Left lung (tissue), 4 donors: ENCODE measurements at regions not wholly inside any gene's neighbourhood (a gene's known extent, or its start where the extent isn't known, plus 50 kb on each side); places are given as distances from the start of the nearest gene placed in this dataset.

Experiments
- ATAC-seq: fragments of 200-7000 bp; cut with Tn5 transposase; one replicate; pipeline ENCODE4 v1.9.1; 2020; ENCODE audit warnings: moderate library complexity
- DNase-seq, 4 donors: peaks; one replicate each; pipeline ENCODE4 v3.0.0-alpha.2; 2013 to 2020
- H3K27ac ChIP-seq, 2 donors: fragments of 200-600 bp; sonication (generic) in 1 of 2; one replicate each; pipeline versions ENCODE4 v1.5.0 to v1.8.0; 2020 to 2021
- H3K27me3 ChIP-seq, 2 donors: fragments of 200-600 bp; sonication (generic) in 1 of 2; one replicate each; pipeline versions ENCODE4 v1.5.0 to v1.8.0; 2020 to 2021
- H3K36me3 ChIP-seq, 2 donors: fragments of 200-600 bp; sonication (generic) in 1 of 2; one replicate each; pipeline versions ENCODE4 v1.5.0 to v1.8.0; 2020 to 2021
- H3K4me1 ChIP-seq, 2 donors: fragments of 200-600 bp; one replicate each; pipeline ENCODE4 v1.8.0; 2021
- H3K4me3 ChIP-seq, 2 donors: fragments of 200-600 bp; sonication (generic) in 1 of 2; one replicate each; pipeline versions ENCODE4 v1.5.0 to v1.8.0; 2020 to 2021; ENCODE audit warnings: mild to moderate bottlenecking in 1 of 2
- H3K9me3 ChIP-seq, 2 donors: fragments of 200-600 bp; sonication (generic) in 1 of 2; one replicate each; pipeline versions ENCODE4 v1.5.0 to v1.8.0; 2020 to 2021
- intact Hi-C, 2 donors: fragments of 100-400 bp; cut with DNase I; formaldehyde crosslinking; loops; one replicate each; pipeline versions ENCODE4 v1.11.2 to v1.14.2; 2022
- TF ChIP-seq, protein P1 (sequence below), 2 donors: fragments of 200-600 bp; sonication (generic) in 1 of 2; IDR thresholded peaks; one replicate each; pipeline versions ENCODE4 v1.5.0 to v1.8.0; 2021; ENCODE audit warnings: antibody characterized with exemption in 2 of 2
- donor health status: DM: no; HTN: yes; CAD: no.
- donor health status: DM: no; HTN: no; CAD: no.

DNA sequence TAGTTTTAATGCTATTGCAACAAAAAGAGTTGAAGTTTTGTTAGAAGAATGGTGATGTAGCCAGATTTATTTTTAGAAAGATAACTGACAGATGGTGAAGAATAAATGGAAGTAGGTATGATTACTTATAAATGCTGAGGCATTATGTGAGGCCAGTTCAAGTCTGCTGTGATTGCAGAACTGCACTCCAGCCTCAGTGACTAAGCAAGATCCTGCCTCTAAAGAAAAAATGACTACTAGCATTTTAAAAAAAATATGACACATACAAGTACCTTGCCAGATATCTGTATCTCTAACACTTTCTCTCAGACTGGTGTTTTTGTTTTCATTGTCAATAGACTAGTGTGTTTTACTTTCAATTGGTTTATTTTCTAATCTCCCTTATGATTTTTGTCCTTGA is 1242.4 kb upstream of the ADGRL4 start:
- Histone ChIP-seq H3K36me3 (no peaks in the 10 kb centered on the region), H3K4me1 (no peaks in the 10 kb centered on the region), H3K9me3 (peaks cover 0 to 18% of the 10 kb centered on the region in 2 donors), H3K4me3 (no peak overlapping the region), H3K27me3 (no peaks in the 10 kb centered on the region), H3K27ac (no peak overlapping the region)
- ATAC-seq (no peak), DNase-seq (no peak)
- TF ChIP-seq, protein P1, sequence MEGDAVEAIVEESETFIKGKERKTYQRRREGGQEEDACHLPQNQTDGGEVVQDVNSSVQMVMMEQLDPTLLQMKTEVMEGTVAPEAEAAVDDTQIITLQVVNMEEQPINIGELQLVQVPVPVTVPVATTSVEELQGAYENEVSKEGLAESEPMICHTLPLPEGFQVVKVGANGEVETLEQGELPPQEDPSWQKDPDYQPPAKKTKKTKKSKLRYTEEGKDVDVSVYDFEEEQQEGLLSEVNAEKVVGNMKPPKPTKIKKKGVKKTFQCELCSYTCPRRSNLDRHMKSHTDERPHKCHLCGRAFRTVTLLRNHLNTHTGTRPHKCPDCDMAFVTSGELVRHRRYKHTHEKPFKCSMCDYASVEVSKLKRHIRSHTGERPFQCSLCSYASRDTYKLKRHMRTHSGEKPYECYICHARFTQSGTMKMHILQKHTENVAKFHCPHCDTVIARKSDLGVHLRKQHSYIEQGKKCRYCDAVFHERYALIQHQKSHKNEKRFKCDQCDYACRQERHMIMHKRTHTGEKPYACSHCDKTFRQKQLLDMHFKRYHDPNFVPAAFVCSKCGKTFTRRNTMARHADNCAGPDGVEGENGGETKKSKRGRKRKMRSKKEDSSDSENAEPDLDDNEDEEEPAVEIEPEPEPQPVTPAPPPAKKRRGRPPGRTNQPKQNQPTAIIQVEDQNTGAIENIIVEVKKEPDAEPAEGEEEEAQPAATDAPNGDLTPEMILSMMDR (IDR thresholded peaks at IDR 0.05) = no peak
- intact Hi-C loops = no loop called here

DNA sequence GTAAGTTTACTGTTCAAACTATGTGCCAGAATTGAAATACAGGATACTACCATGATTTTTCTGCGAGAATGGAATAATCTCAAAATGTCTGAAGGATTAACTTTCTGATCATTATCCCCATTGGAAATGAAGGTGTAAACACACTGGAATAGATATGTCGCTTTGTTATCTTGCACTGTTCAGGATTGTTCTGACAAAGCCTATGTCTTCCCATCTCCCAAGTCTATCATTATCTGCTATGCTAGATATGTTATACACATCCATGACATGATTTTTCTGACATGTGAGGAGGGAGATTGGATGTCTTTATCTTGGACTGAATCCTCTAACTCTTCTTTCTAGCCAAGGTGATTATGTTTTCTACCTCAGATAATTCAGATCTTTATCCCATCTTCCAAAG is 1239.3 kb upstream of the ADGRL4 start:
- H3K27ac ChIP-seq = no peak overlapping the region
- DNase-seq = no peak
- H3K36me3 ChIP-seq = no peaks in the 10 kb centered on the region
- no peaks in the 10 kb centered on the region for H3K4me1 ChIP-seq
- ATAC-seq = no peak
- no peaks in the 10 kb centered on the region for H3K27me3 ChIP-seq
- H3K9me3 ChIP-seq = peaks cover 0 to 19% of the 10 kb centered on the region in 2 donors
- TF ChIP-seq, protein P1 (IDR thresholded peaks at IDR 0.05) = no peak
- intact Hi-C loops = no loop called here
- H3K4me3 ChIP-seq = no peak overlapping the region

DNA sequence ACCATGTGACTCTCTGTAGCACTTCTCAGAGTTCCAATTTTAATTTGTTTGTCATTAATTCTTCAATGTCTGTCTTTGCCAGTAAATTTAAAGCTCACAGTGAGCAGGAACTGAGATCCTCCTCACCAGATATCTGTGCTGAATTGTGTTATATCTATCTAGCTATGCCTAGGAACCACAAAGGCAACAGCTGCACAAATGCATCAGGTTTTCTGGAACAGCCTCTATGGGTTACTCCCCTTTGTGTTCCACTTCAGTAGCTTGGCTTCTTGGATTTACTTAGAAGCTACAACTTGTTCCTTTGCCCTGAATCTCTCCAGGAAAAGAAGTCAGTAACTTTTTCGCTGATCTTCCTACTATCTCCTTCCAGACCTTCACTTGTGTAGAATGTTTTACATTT is 1237.8 kb upstream of the ADGRL4 start:
- ATAC-seq (no peak), DNase-seq (no peak)
- Histone ChIP-seq H3K36me3 (no peaks in the 10 kb centered on the region), H3K4me1 (no peaks in the 10 kb centered on the region), H3K27ac (no peak overlapping the region), H3K4me3 (no peak overlapping the region), H3K9me3 (peaks cover 0 to 5% of the 10 kb centered on the region in 2 donors), H3K27me3 (no peaks in the 10 kb centered on the region)
- intact Hi-C loops = no loop called here
- TF ChIP-seq, protein P1 (IDR thresholded peaks at IDR 0.05) = no peak

DNA sequence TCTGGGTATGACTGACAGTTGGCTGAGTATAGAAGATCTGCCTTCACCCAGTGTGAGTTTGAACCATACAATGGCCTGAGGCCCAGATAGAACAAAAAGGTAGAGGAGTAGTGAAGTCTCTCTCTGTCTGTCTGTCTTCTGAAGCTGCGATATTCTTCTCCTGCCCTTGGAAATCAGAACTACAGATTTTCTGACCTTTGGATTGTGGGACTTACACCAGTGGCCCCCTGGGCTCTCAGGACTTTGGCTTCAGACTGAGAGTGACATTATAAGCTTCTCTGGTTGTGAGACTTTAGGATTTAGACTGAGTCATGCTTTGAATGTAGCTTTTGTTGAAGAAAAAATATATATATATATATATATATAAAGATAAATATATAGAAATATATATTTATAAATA is 1235.0 kb upstream of the ADGRL4 start:
- Histone ChIP-seq H3K27ac (no peak overlapping the region), H3K9me3 (peaks cover 0 to 2% of the 10 kb centered on the region in 2 donors), H3K27me3 (no peaks in the 10 kb centered on the region), H3K4me3 (no peak overlapping the region), H3K4me1 (no peaks in the 10 kb centered on the region), H3K36me3 (no peaks in the 10 kb centered on the region)
- TF ChIP-seq, protein P1 (IDR thresholded peaks at IDR 0.05) = no peak
- ATAC-seq (no peak), DNase-seq (no peak)
- intact Hi-C loops = no loop called here

DNA sequence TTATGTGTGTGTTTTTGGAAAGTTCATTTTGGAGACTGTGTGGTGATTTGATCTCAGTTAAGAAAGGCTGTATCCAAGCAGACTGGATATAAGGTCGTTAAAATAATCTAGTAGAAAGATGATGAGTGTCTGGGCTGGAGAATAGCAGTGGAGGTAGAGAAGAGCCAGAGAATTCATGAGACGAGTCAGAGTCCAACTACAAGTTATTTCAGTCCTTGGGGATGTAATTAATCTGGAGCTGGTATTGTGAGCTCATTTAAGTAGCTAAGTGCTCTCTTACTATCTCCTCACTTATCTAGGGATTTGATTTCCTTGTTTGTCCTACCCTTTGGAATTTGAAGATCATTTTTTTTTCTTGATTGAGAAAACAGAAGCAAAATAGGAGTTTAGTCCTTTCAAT is 1219.0 kb upstream of the ADGRL4 start:
- Histone ChIP-seq H3K36me3 (no peaks in the 10 kb centered on the region), H3K9me3 (no peaks in the 10 kb centered on the region), H3K27ac (no peak overlapping the region), H3K4me3 (no peak overlapping the region), H3K4me1 (no peaks in the 10 kb centered on the region), H3K27me3 (no peaks in the 10 kb centered on the region)
- no peak for DNase-seq
- TF ChIP-seq, protein P1 (IDR thresholded peaks at IDR 0.05) = no peak
- no peak for ATAC-seq
- intact Hi-C loops = no loop called here
